ENCODE measurements at regions not wholly inside any gene's neighbourhood (a gene's known extent, or its start where the extent isn't known, plus 50 kb on each side); places are given as distances from the start of the nearest gene placed in this dataset.

- no peak for DNase-seq
Measured at GRCh38 chr9:73667749-73668148, 516.1 kb downstream of the ANXA1 start.

DNA sequence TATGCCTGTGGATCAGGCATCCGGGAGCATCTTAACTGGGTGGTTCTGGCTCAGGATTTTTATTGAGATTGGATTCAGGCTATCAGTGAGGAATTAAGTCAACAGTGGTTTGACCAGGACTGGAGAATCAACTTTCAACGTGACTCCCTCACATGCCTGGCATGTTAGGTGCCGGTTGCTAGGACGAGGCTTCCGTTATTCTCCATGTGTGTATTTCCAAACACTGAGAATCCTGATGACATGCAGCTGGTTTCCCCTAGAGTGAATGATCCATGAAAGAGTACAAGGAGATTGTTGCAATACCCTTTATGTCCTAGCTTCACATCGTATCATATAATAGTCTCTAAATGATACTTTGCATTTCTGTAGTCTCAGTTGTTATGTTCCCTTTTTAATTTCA, 529.2 kb downstream of the ANXA1 start:
- DNase-seq: no peak

- no peak for DNase-seq
Measured at GRCh38 chr9:73682789-73683188, 531.1 kb downstream of the ANXA1 start.

DNA sequence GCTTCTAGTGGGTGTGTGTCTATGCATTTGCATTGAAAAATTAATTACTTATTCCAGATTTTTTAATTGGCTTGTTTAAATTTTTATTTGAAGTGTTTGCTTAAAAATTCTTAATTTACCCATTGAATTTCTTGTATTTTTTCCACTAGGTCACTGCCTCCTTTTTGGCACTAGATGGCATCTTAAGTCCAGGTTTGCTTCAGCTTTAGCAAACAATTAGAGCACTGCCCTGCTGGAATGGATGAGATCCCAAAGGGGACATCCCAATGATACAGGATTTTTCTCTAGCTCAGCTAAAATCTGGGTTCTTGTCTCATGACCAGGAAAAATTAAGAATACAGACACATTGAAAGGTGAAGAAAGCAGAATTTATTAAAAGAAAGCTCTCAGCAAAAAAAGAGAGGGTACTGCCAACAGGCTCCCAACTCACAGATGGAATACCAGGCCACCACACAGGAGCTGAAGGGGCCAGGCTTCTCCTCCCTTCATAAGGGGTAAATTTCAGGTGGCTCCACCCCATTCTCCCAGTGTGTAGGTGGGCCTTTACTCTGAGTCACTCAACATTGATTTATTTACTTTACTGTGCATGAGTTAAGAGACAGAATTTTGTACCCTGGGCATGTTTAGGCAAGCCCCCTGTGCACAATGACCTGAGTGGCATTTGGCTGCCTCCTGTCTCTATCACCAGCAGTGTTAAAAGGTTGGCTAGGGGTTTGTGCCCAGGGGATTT, 532.4 kb downstream of the ANXA1 start:
- no peak for DNase-seq

DNA sequence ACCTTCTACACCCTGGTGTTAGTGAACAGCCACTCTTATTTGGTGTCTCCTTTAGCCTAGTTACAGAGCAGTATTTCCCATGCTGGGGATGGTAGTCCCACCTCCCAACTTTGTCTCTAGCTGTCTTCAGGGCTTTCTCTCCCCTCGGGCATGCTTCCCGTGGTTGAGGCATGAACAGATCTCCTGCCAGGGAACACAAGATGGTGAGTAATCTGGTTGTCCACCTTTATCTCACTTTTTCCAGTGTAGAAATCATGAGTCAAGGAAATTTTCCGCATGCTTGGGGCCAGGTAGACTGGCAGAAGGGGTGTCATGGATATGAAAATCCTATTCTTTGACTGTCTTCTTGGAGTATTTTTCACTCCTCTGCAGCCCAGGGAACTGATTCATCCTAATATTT, 532.9 kb downstream of the ANXA1 start:
- no peak for DNase-seq

DNA sequence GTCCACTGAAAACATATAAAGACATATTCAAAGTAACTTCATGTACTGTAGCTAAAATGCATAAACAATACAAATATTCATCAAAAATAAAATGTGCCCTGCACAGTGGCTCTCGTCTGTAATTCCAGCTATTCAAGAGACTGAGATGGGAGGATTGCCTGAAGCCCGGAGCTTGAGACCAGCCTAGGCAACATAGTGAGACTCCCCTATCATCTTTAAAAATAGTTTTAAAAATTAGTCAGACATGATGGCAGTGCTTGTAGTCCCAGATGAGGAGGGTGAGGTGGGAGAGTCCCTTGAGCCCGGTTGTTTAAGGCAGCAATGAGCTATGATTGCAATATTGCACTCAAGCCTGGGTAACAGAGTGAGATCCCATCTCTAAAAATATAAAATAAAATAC, 534.1 kb downstream of the ANXA1 start:
- DNase-seq: no peak

DNA sequence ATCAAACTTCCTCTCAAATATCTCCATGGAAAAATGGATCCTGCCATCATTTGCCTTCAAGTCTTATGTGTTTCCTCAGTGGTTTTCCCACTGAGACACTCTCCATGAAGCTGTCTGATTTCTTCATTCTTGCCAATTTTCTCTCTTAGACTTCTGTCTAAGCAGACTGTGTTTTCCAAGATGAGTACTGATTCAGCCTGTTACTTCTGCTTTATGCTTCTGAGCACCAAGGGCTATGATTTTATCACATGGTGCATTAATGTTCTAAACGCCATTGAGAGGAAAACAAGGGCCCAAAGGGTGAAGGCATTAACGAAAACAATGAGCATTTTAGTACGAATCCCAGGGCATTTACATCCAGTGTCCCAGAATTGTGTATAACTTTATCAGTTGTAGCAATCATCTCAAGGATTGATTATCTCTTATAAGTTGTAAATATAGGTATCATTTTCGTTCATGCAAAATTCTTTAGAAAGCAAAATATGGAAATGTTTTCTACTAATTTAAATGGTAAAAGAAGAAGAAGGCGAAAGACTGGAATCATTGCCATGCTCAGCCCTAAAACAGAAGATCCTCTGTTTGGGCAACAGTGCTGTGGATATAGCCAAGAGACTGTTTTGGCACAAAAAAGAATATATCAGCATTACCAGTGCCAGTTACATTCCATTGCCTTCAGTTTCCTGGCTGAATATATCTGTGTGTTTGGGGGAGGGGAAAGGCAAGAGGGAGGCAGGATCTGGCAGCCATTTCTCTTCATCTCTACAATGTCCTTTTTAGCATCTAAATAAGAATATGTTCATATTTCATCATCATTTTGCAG, 537.6 kb downstream of the ANXA1 start:
- no peak for DNase-seq

DNA sequence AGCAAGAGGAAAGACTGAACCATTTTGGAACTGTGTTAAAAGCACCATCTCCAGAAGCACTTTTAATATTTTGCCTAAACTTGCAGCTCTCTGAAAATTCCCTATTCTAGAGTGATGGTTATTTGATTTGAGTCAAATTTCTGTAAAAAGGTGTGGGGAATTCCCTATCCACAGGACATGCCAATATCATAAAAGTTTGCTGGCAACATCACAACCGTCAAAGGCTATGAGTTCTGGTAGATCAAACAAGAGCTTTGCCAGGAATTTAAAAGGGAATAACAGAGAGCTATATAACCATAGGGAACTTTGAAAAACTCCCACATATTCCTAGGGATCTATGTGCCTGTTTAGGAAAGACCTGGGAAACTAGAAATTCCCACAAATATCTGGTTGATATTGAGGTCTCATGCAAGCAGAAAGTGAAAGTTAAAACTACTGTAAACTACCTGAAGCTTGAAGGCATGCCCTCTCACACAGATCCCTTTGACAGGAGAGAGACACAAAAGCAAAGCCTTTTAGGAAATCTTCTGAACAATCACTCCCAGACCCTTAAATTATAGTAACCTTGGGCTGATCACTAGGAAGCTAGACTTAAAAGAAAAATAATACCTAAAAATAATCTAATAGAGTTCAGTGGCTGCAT, 549.9 kb downstream of the ANXA1 start:
- DNase-seq: no peak

GRCh38 chr9:73714294-73714693, 562.6 kb downstream of the ANXA1 start:
- DNase-seq: no peak

GRCh38 chr9:73715591-73715990, 563.9 kb downstream of the ANXA1 start:
- no peak for DNase-seq

GRCh38 chr9:73719660-73720059, 568.0 kb downstream of the ANXA1 start:
- DNase-seq: no peak

DNA sequence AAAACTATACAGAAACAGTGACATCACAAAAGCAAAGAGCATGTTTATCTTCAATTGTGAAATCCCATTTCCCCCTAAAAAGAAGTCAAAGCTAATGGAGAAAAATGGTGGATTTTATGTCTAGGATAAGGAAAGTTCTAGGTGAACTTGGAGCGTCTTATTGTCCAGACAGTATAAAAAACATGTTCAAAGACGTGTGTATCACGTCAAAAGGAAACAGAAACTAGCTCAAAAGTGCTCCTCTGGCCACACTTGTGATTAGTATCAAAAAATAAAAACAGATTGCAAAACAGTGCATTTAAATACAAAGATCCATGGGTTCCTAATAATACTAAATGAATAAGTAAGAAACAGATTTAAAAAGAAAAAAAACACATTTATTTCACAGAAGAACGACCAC, 568.9 kb downstream of the ANXA1 start:
- DNase-seq: no peak

- DNase-seq: no peak
Measured at GRCh38 chr9:73736270-73736669, 584.6 kb downstream of the ANXA1 start.

GRCh38 chr9:73738741-73739530, 587.3 kb downstream of the ANXA1 start:
- DNase-seq: no peak

DNA sequence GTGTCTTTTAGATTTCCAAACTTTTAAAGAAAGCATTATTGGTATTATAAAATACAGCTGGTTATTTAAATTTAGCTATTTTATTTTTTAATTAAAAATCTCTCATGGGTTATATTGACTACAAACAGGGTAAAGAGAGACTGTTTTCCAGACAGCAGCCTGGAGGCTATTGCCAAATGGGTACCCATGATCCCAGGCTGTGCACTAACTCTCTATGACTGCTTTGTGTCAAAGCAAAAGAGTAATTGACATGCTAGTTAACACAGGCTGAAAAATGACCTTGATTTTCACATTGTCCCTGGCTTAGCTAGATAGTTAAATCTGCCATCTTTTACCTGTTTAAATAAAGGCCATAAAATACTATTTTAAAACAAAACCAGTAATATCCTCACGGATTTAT, 589.7 kb downstream of the ANXA1 start:
- DNase-seq: no peak

DNA sequence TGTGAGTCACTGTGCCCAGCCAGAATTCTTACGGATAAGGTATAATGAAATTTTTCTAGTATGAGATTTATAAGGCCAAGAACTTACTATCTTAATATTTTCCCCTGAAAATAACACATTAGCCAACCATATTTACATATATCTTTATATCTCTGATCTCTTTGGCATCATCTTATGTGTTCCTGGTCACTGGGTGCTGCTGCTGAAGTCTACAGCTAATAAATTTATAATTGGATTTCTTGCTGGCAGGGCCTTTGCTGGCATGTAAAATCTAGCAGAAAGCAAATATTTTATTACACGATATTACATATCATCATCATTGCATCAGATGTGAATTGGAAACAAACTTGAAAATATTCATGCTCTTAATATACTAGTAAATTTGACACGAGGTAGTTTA, 590.7 kb downstream of the ANXA1 start:
- no peak for DNase-seq

- no peak for DNase-seq
Measured at GRCh38 chr9:73743826-73744225, 592.2 kb downstream of the ANXA1 start.

DNA sequence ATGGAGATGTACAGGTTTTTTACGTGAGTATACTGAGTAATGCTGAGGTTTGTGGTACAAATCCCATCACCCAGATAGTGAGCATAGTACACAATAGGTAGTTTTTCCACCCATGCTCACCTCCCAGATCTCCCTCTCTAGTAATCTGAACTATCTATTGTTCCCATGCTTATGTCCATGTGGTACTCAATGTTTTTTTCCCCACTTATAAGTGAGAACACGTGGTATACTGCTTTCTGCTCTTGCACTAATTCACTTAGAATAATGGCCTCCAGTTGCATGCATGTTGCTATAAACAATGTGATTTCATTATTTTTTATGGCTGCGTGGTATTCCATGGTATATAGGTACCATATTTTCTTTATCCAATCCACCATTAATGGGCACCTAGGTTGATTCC, 593.9 kb downstream of the ANXA1 start:
- no peak for DNase-seq

GRCh38 chr9:73753171-73753570, 601.5 kb downstream of the ANXA1 start:
- no peak for DNase-seq

DNA sequence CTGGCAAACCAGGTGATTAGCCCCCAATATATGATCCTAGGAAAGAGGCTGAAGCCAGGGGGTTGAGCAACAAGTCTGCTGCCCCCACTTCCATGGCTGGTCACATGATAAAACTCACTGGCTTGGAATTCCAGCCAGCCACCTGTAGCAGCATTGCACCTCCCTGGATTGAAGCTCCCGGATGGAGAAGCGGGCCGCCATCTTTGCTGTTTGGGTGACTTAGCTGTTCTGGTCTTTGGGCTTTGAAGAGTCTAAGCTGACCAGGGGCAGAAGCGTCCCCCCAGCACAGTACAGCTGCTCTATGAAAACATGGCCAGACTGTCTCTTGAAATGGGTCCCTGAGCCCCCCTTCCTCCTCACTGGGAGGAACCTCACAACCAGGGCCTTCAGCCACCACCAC, 610.2 kb downstream of the ANXA1 start:
- DNase-seq: no peak

DNA sequence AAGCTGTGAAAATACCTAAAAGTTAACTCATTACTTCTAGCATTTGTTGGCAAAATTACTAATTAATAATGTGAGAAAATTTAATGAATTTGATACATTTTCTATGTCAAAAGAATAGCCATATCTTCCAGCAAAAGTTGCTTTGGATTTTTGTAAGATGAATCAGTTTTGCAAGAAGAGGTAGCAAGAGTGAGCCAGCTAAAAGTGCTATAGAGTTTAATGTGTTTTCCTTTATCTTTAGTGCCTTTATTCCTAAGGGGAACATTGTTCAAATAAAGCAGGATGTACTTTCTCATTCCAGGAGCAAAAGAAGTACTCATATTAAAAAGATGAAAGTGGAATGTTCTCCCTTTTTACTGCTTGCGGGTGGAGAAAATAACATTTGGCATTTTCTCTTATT, 622.2 kb downstream of the ANXA1 start:
- DNase-seq: no peak

DNA sequence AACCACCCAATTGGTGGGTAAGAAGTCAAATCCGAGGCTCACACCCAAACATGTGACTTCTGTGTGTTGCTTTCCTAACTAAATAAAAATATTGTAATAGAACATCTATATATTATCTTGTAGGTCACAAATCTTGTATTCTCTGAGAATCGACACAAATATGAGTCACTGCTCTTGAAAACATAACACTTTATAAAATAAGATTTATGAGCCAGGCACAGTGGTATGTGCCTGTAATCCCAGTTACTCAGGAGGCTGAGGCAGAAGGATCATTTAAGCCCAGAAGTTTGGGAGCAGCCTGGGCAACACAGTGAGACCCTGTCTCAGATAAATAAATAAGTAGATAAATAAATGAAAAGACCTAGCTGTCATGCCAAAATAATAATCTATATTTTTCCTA, 624.1 kb downstream of the ANXA1 start:
- no peak for DNase-seq

DNA sequence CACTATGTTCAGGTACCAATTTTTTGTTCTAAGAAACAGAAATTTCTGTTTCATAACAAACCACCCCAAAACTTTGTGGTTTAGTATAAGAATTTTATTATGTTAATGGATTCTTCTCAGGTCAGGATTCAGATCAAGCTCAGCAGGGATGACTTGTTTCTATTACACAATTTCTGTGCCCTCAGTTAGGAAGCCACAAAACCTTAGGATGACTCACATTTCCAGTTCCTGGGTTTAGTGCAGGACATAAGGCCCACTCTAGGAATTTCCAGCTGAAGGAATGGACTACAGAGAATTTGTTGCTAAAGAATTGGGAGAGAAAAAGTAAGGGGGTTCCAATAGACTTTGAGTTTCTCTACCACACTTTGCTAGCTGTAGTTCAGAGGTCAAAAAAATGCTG, 629.3 kb downstream of the ANXA1 start:
- DNase-seq: no peak
